ENCODE measurements at regions not wholly inside any gene's neighbourhood (a gene's known extent, or its start where the extent isn't known, plus 50 kb on each side); places are given as distances from the start of the nearest gene placed in this dataset.

- Histone ChIP-seq H3K9me1 (replicated peaks; ENCODE audit: control insufficient read depth, extremely low read depth, insufficient read depth, low read length) (no peaks in the 10 kb centered on the region), H3K27me3 (ENCODE audit: control insufficient read depth in 2 of 2, insufficient read depth in 2 of 2, low read length in 2 of 2) (no peaks in the 10 kb centered on the region), H4K20me1 (replicated peaks; ENCODE audit: control insufficient read depth, extremely low read depth, insufficient read depth, low read length) (no peaks in the 10 kb centered on the region), H3K36me3 (ENCODE audit: control insufficient read depth in 2 of 2, extremely low read depth in 1 of 2, insufficient read depth in 2 of 2, low read length in 2 of 2) (no peaks in the 10 kb centered on the region), H3K9me3 (replicated peaks; ENCODE audit: control insufficient read depth, insufficient read depth, low read length) (no peaks in the 10 kb centered on the region), H2AFZ (ENCODE audit: low read depth, low read length) (no peak overlapping the region), H3K4me1 (ENCODE audit: control insufficient read depth, extremely low read depth, insufficient read depth, low read length) (no peaks in the 10 kb centered on the region), H3K4me3 (replicated peaks in 1 of 3; ENCODE audit: insufficient read depth in 1 of 3, low read depth in 1 of 3, low read length in 3 of 3) (no peak overlapping the region), H3K4me2 (ENCODE audit: insufficient read depth, low read length) (no peak overlapping the region), H3K9ac (replicated peaks; ENCODE audit: extremely low read depth, insufficient read depth, low read length) (no peak overlapping the region), H3K27ac (ENCODE audit: insufficient read depth, low read depth, low read length) (no peak overlapping the region), H3K79me2 (ENCODE audit: control insufficient read depth, insufficient read depth, low read length) (no peaks in the 10 kb centered on the region)
- DNase-seq (ENCODE audit: low read depth, low spot score) (no peak), FAIRE-seq (no peak)
- intact Hi-C loops (cut with micrococcal nuclease) (no loop called here), dilution Hi-C loops (cut with MboI; ENCODE audit: extremely low pct_ligation_motif_present, low sequenced_read_pairs) (no loop called here)
- ChIA-PET CTCF (no interaction called here), POLR2A (no interaction called here)
- no TSS peak for BruUV-seq (replicated peaks)
- TF ChIP-seq GATA2 (IDR thresholded peaks at IDR 0.05; ENCODE audit: insufficient read depth, insufficient read length, low read depth, low read length) (no peak), CTCF (IDR thresholded peaks at IDR 0.05; ENCODE audit: extremely low read depth in 1 of 2, insufficient read depth in 1 of 2, low read depth in 1 of 2, low read length in 2 of 2) (no peak), MAX (IDR thresholded peaks at IDR 0.05; ENCODE audit: insufficient read depth, insufficient read length) (no peak), POLR2AphosphoS5 (IDR thresholded peaks at IDR 0.05; ENCODE audit: insufficient read depth, low read depth, low read length) (no peak), JUN (IDR thresholded peaks at IDR 0.05; ENCODE audit: borderline replicate concordance, insufficient read depth, insufficient read length, low read depth) (no peak), EZH2 (IDR thresholded peaks at IDR 0.05; ENCODE audit: borderline replicate concordance, low read depth, low read length, severe bottlenecking) (no peak), MYC (IDR thresholded peaks at IDR 0.05; ENCODE audit: low read depth, low read length) (no peak), FOS (IDR thresholded peaks at IDR 0.05; ENCODE audit: borderline replicate concordance, insufficient read depth, low read length) (no peak), POLR2A (IDR thresholded peaks at IDR 0.05; ENCODE audit: low read depth, low read length) (no peak)
Observed at GRCh38 chr10:46197050-46197449, 89.7 kb upstream of the ANTXRL start.

All from endothelial cell of umbilical vein (primary cell).